ENCODE measurements at regions not wholly inside any gene's neighbourhood (a gene's known extent, or its start where the extent isn't known, plus 50 kb on each side); places are given as distances from the start of the nearest gene placed in this dataset.
"Not testable (repeated sequence)": the region's sequence is repeated elsewhere in the genome, so short reads cannot be mapped to it uniquely, and the experiment has no call there.

DNA sequence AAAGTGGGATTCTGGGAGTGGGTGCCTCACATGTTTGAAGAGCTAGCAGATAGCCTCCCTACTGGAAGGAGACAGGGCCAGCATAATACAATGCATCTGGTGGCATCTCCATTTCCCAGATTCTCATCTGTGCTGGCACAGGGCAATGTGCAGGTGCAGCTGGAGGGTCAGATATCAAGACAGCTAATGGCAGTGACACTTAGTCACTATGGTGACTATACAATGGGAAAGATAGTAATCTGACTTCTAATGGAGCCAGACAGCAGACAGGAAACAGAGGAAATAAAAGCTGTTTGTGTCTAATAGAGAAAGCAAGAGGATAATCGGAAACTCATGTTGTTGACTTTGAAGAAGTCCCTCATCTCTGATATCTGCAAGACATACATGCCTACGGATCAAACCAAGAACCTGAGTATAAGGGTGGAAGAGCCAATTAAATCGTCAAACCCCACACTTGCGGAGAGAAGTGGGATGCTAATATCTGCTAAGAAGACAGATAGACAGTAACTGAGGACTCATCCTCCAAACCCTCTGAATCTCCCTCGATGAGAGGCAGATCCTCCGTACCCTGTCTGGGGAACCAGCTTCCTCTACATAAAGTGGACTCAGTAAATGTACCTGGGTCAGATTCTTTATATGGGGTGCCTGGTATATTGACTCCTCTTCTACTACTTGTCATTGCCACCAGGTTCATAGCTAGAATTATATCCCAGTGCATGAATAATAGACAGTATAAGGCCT is 692.7 kb downstream of the SOCS6 start:
- DNase-seq: no peak

DNA sequence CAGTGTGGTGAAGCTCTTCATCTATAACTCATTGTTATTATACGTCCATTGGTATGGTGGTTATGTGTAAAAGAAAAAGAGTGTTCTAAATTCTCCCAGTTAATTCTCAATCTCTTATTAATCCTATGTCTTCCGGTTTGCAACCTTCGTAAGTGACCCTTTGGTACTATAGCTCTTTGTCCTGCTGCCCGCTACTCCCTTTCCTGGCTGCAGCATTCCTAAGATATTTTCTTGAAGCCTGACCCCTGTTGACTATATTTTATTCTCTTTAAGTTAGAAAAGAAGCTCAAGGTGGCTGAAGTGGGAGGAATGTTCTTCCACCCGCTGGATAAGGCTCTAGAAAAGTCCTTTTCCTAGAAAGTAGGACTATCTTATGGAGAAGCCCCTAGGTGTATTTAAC is 684.8 kb downstream of the SOCS6 start:
- DNase-seq: no peak

- DNase-seq: no peak
Observed at GRCh38 chr18:70966419-70966818, 677.6 kb downstream of the SOCS6 start.

DNA sequence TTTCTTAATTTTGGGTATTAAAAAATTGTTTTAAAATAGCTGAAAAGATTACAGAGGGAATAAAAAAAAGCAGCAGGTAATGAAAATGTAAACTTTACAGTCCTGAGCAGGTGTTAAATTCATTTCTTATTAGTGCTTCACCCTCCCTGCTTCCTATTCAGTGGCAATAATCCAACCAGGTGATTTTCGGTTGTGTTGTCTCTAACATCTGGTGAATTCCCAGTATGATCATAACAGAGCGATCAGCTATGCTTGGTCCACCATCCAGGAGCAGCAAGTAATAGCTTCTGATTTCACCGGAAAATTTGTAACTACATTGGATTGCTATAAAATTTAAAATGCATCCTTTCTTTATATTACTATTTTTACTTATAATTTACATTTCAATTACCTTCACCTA is 673.1 kb downstream of the SOCS6 start:
- DNase-seq: no peak

DNA sequence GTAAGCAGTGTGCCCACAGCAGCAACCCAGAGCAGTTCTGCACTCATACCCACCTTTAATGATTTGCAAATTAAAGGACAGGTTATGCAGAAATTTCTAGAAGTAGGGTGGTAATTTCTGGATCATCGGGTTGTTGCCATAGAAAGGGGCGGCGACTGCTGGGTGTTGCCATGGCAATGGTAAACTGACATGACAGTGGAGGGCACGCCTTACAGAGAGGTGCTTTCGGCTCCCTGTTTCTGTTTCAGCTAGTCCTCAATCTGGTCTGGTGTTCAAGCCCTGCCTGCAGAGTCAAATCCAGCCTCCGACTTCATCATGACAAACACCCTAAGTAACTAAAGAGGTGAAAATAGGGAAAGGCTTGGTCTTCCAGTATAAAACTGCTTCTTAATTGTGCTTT is 667.7 kb downstream of the SOCS6 start:
- DNase-seq: no peak

DNA sequence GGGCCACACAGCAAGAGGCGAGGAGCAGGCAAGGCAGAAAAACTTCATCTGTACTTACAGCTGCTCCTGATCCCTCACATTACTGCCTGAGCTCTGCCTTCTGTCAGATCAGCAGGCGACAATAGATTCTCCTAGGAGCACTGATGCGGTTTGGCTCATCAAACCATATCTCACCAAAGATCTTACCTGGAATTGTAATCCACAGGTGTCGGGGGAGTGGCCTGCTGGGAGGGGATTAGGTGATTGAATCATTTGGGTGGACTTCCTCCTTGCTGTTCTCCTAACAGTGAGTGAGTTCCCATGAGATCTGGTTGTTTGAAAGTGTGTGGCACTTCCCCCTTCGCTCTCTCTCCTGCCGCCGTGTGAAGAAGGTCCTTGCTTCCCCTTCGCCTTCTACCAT is 647.3 kb downstream of the SOCS6 start:
- DNase-seq: no peak

DNA sequence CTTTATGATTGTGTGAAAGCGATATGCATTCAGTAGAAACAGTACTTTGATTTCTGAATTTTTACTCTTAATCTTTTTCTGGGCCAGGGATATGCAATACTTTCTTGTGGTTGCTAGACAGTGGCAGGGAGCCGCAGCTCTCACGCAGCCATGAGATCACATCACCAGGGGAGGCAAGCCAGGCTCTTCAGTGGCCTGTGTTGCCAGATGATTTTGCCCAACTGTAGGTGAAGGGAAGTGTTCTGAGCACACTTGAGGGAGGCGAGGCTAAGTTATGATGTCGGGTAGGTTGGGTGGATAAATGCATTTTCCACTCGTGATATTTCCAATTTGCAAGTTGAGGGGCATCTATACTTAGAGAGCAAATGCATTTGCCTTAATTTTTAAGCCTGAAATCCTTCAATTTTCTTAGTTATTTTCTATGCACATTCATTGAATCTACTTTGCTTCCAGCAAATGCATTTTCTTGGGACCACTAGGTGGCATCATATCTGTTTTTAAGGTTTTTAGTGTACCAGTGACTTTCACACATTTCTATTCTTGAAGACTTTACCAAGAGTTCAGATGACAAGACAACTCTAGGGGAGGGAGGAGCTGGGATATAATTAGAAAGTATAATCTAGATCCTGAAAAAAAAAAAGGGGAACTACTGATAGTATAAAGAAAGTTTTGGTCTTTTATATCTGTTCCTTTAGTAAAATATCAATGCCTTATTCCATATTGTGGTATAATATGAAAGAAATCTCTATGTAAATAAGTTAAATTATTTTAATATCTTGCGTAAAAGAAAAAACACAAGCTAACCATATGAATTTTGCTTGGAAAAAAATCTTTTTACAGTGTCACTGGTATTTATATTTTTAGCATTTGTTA is 643.3 kb downstream of the SOCS6 start:
- peak in 2 of 4 experiments; percentile 12 to 24 for DNase-seq

DNA sequence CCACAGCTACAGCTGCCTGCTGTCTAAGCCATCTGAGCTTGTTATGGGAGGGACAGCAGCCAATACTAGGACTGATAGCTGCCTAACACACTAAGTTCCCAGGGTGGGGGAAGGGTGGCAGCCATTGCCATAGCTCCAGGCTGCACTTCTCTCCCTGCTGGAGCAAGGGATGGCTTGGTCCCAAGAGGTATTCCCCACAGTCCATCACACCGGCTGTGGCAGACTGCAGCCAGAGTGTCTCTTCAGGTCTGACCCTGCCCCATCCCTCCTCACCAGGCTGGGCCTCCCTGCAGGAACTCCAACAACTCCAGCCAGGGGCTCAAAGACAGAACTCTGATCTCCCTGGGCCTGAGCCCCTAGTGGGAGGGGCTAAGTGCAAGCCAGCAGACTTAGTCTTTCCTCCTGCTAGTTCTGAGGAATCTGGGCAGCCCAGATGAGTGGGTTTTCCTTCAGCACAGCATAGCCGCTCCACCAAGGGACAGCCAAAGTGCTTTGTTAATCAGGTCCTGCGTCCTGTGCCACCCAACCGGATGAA is 632.1 kb downstream of the SOCS6 start:
- no peak for DNase-seq

DNA sequence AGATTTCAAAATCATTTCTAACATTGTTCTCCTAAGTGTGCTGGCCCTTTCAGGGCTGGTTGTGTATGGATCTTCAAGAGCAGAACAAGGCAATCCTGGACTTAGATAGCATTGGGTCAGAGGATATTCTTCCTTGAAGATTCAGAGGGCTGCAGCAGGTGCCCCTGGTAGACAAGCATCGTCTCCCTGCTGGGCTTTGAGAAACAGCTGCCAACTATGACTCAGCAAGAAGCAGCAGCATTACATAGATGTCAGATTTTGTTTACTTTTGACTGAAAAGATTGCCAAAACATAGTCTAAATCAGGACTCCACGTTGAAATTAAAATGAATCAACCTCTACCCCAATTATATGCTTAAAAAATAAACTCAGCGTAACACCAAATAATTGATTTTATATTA is 618.8 kb downstream of the SOCS6 start:
- no peak for DNase-seq

GRCh38 chr18:70892381-70892780 is 603.5 kb downstream of the SOCS6 start:
- no peak for DNase-seq

DNA sequence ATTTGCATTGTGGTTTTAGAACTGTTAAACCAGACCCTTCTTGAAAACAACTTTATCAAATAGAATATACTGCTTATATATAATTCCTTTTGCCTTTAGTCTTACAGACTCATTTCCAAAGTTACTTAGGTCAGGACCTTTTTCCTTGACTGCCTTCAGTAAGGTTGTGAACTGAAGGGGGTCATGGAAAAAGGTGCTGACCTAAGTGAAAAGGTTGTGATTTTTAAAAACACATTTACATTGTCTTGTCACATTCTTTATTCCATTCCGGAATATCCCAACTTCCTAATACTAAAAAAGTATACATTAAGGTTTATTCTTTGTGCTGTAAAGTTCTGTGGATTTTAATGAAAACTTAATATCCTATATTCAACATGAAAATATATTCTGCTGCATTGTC is 581.4 kb downstream of the SOCS6 start:
- DNase-seq: no peak

GRCh38 chr18:70848329-70848728 is 559.5 kb downstream of the SOCS6 start:
- no peak for DNase-seq

DNA sequence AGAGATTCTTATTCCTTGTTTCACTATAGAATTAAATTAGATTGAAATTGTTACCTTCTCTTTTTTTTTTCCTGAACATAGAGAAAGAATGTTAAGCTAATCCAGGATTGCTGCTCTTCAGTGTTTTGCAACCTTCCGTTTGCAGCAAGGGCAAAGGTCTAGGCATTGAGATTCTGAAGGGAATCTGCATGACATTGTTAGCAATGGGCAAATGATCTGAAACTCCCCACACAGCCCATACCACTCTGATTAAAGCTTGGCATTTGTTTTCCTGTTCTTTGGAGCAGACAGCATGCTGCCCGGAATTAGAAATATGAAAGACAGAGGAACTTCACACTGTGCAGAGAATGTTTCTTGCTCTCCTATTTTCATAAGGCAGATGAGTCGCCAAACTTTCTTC is 551.8 kb downstream of the SOCS6 start:
- no peak for DNase-seq

DNA sequence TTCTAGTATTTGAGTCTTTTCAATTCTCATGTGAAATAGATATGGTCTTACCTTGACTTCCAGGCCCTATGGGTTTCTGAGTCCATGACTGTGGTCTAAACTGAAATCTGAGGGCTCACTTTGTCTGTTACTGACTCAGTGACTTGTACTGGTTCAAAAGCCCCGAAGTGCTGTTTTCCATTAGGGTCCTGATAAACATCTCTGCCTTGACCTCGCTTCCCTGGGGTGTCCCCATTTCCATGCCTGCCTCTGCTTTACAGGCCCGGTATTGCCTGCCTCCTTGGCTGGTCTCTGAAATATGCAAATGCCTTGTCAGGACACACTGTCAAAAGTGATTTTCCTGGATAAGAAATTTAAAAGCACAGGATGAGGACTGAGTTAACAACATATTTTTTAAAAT is 538.8 kb downstream of the SOCS6 start:
- no peak for DNase-seq

GRCh38 chr18:70826571-70826970 is 537.7 kb downstream of the SOCS6 start:
- DNase-seq: no peak

- DNase-seq: no peak
Observed at GRCh38 chr18:70822691-70823090, 533.8 kb downstream of the SOCS6 start.

DNA sequence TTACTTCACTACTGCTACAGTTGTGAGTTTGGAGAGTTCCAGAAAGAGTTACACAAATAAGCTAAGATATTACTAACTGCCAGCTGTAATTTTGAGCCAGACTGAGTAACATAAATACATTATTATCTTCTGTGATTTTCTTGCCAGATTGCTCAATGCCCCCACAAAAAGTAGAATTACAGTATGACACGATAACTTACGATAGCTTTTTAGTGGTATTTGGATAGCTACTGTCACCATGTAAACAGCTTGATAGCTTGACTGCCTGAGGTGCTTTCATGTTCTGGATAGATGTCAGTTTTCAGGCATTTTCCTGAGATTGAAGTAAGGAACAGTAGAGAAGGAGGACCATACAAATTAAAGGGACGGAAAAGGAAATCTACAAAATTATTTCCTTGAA is 533.3 kb downstream of the SOCS6 start:
- DNase-seq: no peak

DNA sequence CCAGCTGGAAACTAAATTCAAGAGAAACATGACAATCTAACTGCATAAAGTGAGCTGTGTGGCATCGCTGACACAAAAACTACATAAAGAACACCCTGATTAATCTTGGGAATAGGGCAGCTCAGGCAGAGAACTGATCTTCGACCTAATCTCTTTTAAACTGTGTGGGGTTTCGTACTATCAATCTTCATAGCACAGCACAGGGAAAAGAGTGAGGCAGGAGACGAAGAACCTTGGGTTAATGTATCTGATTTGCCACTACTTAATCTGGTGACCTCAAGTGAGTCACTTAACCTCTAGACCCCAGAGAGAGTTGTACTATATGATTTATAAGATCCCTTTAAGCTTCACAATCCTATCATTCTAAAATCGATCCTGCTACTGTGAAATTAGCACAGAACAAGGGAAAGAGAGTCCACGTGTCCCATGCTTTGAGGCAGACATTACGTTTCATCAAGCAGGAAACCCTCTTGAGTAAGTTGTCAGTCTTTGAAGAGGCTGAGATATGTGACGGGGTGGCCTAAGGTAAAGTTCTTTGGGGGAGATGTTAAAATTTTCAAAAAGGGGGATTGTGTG is 519.7 kb downstream of the SOCS6 start:
- DNase-seq: no peak

GRCh38 chr18:70781860-70782453 is 493.1 kb downstream of the SOCS6 start:
- DNase-seq: peak; percentile 49 to 66 (median 54)

DNA sequence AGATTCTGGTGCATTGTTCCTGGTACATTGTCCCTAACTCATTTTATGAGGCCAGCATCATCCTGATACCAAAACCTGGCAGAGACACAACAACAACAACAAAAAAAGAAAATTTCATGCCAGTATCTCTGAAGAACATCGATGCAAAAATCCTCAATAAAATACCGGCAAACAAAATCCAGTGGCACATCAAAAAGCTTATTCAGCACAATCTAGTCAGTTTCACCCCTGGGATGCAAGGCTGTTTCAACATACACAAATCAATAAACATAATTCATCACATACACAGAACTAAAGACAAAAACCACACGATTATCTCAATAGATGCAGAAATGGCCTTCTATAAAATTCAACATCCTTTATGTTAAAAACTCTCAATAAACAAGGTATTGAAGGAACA is 477.4 kb downstream of the SOCS6 start:
- not testable (repeated sequence) for DNase-seq

GRCh38 chr18:70762812-70763211 is 474.0 kb downstream of the SOCS6 start:
- no peak for DNase-seq

- no peak for DNase-seq
Observed at GRCh38 chr18:70758780-70759179, 469.9 kb downstream of the SOCS6 start.

- no peak for DNase-seq
Observed at GRCh38 chr18:70754486-70754885, 465.6 kb downstream of the SOCS6 start.
